ENCODE measurements at regions not wholly inside any gene's neighbourhood (a gene's known extent, or its start where the extent isn't known, plus 50 kb on each side); places are given as distances from the start of the nearest gene placed in this dataset.

- Histone ChIP-seq H3K4me2 (ENCODE audit: low read length) (no peak overlapping the region), H3K36me3 (ENCODE audit: control insufficient read depth, low read length) (peaks cover 86% of the 10 kb centered on the region), H3K9me3 (ENCODE audit: control insufficient read depth, insufficient read depth, low read length) (no peaks in the 10 kb centered on the region), H3K27ac (ENCODE audit: low read depth, low read length) (no peak overlapping the region), H4K20me1 (ENCODE audit: control insufficient read depth, insufficient read depth, low read depth, low read length) (peaks cover 13% of the 10 kb centered on the region), H3F3A (ENCODE audit: control insufficient read depth, insufficient read depth) (peaks cover 36% of the 10 kb centered on the region), H3K9me2 (replicated peaks; ENCODE audit: control insufficient read depth, low read length) (no peaks in the 10 kb centered on the region), H3K27me3 (ENCODE audit: control insufficient read depth, low read length) (no peaks in the 10 kb centered on the region), H3K79me2 (ENCODE audit: control insufficient read depth, low read length) (peaks cover 10% of the 10 kb centered on the region; the same call in 1 of the 2 replicates), H3K4me1 (ENCODE audit: control insufficient read depth, low read length) (peaks cover 24% of the 10 kb centered on the region), H3K4me3 (ENCODE audit: low read length) (no peak overlapping the region)
- TF ChIP-seq CTCF (IDR thresholded peaks at IDR 0.05; ENCODE audit: low read depth, low read length, poor library complexity, severe bottlenecking) (no peak), EZH2phosphoT487 (IDR thresholded peaks at IDR 0.05; ENCODE audit: borderline replicate concordance, low read length) (no peak)
These were observed 356.8 kb downstream of the SEC14L1 start for GRCh38 chr17:77497578-77497934.

GRCh38 chr17:77498091-77498741 is 357.4 kb downstream of the SEC14L1 start:
- peaks cover 19% of the 10 kb centered on the region for H3K4me1 ChIP-seq (ENCODE audit: control insufficient read depth, low read length)
- peaks cover 13% of the 10 kb centered on the region for H4K20me1 ChIP-seq (ENCODE audit: control insufficient read depth, insufficient read depth, low read depth, low read length)
- H3K9me2 ChIP-seq (replicated peaks; ENCODE audit: control insufficient read depth, low read length), result no peaks in the 10 kb centered on the region
- no peak overlapping the region for H3K4me3 ChIP-seq (ENCODE audit: low read length)
- TF ChIP-seq EZH2phosphoT487 (IDR thresholded peaks at IDR 0.05; ENCODE audit: borderline replicate concordance, low read length), result no peak
- no peak for TF ChIP-seq CTCF (IDR thresholded peaks at IDR 0.05; ENCODE audit: low read depth, low read length, poor library complexity, severe bottlenecking)
- peaks cover 79% of the 10 kb centered on the region for H3K36me3 ChIP-seq (ENCODE audit: control insufficient read depth, low read length)
- no peak overlapping the region for H3K4me2 ChIP-seq (ENCODE audit: low read length)
- peaks cover 10% of the 10 kb centered on the region; the same call in 1 of the 2 replicates for H3K79me2 ChIP-seq (ENCODE audit: control insufficient read depth, low read length)
- H3K27ac ChIP-seq (ENCODE audit: low read depth, low read length), result no peak overlapping the region
- no peaks in the 10 kb centered on the region for H3K9me3 ChIP-seq (ENCODE audit: control insufficient read depth, insufficient read depth, low read length)
- H3K27me3 ChIP-seq (ENCODE audit: control insufficient read depth, low read length), result no peaks in the 10 kb centered on the region
- peaks cover 38% of the 10 kb centered on the region for H3F3A ChIP-seq (ENCODE audit: control insufficient read depth, insufficient read depth)

- H4K20me1 ChIP-seq (ENCODE audit: control insufficient read depth, insufficient read depth, low read depth, low read length), result peaks cover 13% of the 10 kb centered on the region
- H3K36me3 ChIP-seq (ENCODE audit: control insufficient read depth, low read length), result peaks cover 72% of the 10 kb centered on the region
These were observed 358.3 kb downstream of the SEC14L1 start for GRCh38 chr17:77498791-77499698.

More at GRCh38 chr17:77498791-77499698, 358.3 kb downstream of the SEC14L1 start:
- Histone ChIP-seq H3K4me2 (ENCODE audit: low read length) (no peak overlapping the region), H3K27ac (ENCODE audit: low read depth, low read length) (no peak overlapping the region), H3K4me1 (ENCODE audit: control insufficient read depth, low read length) (peaks cover 13% of the 10 kb centered on the region), H3K9me2 (replicated peaks; ENCODE audit: control insufficient read depth, low read length) (no peaks in the 10 kb centered on the region), H3K27me3 (ENCODE audit: control insufficient read depth, low read length) (no peaks in the 10 kb centered on the region), H3F3A (ENCODE audit: control insufficient read depth, insufficient read depth) (peaks cover 32% of the 10 kb centered on the region), H3K9me3 (ENCODE audit: control insufficient read depth, insufficient read depth, low read length) (no peaks in the 10 kb centered on the region), H3K79me2 (ENCODE audit: control insufficient read depth, low read length) (peaks cover 10% of the 10 kb centered on the region; the same call in 1 of the 2 replicates), H3K4me3 (ENCODE audit: low read length) (no peak overlapping the region)
- no peak for TF ChIP-seq EZH2phosphoT487 (IDR thresholded peaks at IDR 0.05; ENCODE audit: borderline replicate concordance, low read length)
